NCI-H187 (cell line): ENCODE measurements at regions not wholly inside any gene's neighbourhood (a gene's known extent, or its start where the extent isn't known, plus 50 kb on each side); places are given as distances from the start of the nearest gene placed in this dataset.
"Not testable (repeated sequence)": the region's sequence is repeated elsewhere in the genome, so short reads cannot be mapped to it uniquely, and the experiment has no call there.

Source experiments
- DNase-seq, 2 experiments: peaks; one replicate each; lab custom pipeline; 2025; lab: John Stamatoyannopoulos, UW

DNA sequence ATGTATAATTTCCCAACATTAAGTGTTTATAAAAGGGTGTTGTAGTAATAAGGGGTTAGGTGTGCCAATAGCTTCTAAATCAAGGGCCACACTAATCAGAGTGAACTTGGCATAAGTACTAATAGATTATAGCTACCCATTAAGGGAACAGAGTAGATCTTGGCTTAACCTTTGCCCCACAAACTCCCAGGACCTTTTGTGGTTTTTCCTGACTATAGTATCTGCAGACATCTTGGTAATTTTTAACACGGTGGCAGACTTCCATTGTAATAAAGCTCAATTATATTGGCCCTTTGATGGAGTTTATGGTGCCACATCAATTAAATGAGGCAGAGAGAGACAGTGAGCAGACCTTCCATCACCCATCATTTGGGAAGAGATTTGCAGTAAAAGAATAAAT, 358.5 kb upstream of the HNRNPA3 start:
- no peak for DNase-seq

DNA sequence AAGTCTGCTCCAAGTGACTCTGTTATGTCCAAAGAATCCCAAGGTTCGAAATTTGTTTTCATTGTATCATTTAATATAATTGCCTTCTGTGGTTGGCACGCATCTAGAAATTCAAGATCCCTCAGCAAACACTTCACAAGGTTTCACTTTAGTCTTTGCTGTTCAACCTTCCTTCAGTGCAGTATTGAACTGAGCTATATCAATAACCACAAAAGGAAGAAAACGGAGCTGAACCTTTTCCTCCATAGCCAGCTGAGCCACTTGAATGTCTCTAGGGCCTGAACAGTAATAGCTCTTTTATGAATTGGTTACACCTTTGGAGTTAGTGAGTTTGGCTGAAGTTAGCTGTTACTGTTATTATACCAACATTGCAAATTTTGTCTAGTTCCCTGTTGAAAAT, 357.7 kb upstream of the HNRNPA3 start:
- DNase-seq, result peak in 1 of 2 experiments; percentile 34

DNA sequence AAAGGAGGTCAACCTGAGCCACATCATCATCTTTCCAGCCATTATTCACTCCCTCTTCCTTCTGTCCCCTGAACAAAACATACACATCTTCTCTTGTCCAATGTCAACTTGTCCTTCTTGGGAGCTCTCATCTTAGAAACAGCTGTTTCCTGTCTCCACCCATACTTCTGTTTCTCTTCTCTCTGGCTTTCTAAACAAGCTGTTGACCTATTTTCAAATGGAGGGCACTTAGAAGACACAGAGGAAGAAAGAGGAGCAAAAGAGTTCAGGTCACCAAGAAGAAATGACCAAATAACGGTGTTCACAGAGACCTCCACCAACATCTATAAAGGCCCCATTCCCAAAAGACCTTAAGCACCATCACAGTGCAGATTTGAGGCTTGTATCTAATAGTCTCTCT, 355.9 kb upstream of the HNRNPA3 start:
- no peak for DNase-seq

GRCh38 chr2:176865336-176865735, 347.3 kb upstream of the HNRNPA3 start:
- no peak for DNase-seq

DNA sequence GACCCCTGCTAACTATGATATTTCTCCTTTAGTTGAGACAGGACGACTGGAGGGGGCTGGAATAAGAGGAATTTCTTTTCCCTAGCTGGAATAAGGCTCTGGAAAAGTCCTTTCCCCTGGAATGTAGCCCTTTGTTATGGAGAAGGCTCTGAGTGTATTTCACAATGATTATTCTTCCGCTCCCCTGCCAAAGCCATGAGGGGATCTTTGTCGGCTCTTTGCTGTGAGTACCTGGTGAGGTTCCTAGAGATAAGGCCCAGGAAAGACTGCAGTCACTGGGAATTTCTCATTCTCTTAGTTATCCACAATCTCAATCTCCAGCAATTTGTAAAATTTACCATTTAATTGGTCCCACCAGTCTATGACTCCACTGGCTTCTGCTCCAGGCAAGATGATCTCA, 340.2 kb upstream of the HNRNPA3 start:
- DNase-seq, result no peak

GRCh38 chr2:176873403-176873802, 339.2 kb upstream of the HNRNPA3 start:
- DNase-seq, result no peak

DNA sequence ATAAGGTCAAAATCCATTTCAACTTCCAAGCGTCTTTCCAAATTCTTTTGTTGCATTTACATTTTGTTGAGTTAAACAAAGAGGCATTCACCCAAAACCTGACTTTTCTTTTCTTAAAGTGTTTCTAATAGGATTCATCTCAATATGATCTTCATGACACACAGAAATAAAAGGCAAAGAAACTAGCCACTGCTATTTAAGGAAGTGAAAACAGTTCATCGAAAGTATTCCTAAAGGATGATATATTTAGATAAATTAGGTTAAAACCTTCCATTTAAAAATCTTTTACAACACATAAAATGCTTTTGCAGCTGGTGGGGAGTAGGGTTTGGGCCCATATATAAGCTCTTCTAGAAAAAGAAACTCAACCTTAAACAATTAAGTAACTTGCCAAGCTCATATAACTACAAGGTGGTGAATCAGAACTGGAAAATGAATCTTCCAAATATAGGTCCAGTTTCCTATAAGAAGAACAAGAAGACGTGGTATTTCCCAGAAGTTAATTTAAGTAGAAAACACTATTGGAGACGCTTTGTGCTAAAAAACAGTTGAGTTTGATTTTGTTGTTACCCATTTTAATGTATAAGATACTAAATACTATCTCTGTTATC, 336.0 kb upstream of the HNRNPA3 start:
- DNase-seq, result no peak

GRCh38 chr2:176879426-176879995, 333.1 kb upstream of the HNRNPA3 start:
- no peak for DNase-seq

DNA sequence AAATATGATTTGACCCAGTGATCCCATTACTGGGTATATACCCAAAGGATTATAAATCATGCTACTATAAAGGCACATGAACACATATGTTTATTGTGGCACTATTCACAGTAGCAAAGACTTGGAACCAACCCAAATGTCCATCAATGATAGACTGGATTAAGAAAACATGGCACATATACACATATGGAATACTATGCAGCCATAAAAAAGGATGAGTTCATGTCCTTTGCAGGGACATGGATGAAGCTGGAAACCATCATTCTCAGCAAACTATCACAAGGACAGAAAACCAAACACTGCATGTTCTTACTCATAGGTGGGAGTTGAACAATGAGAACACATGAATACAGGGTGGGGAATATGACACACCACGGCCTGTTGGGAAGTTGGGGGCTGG, 330.5 kb upstream of the HNRNPA3 start:
- not testable (repeated sequence) for DNase-seq

- no peak for DNase-seq
Observed at GRCh38 chr2:176885001-176885643, 327.5 kb upstream of the HNRNPA3 start.

GRCh38 chr2:176885661-176886060, 326.9 kb upstream of the HNRNPA3 start:
- no peak for DNase-seq

GRCh38 chr2:176891105-176891504, 321.5 kb upstream of the HNRNPA3 start:
- no peak for DNase-seq

DNA sequence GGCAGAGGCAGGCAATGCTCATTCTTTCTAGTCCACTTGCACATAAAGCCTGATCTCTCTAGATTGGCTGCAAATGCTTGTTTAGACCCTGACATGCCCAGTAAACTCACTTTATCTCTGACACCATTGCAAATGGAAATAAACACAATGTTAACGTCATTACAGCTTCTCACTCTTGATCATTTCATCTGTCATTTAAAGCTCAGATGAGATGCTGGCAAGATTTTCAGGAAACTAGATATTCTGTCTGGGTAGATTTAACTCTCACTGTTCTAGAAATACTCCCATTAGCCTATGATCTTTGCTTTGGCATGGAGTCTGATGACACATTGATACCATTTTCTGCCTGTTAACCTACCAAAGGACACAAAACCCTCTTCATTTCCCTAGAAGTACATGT, 320.7 kb upstream of the HNRNPA3 start:
- no peak for DNase-seq

DNA sequence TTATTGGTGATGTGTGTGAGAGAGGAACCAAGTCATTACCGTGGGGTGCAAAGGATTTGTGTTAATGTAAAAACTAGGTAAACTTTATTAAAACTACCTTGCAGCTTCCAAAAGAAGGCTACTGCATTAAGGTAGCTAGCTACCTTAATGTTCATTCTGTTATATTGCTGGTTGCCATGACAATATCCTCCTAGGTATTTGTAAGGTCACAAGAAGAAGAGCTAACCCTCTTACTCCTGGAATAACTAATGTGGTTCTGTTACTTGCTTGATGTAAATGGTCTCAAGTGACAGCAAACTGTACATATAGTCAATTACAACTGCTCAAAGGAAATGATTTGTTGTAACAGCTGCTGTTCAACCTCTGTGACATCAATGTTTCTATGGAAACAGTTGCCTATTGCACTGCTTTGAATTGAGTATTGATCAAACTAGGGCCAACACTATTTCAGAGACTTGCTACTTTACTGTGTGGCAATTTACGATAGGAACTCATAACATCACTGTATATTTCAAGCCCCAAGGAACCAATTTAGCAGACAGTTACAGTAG, 319.8 kb upstream of the HNRNPA3 start:
- no peak for DNase-seq

- DNase-seq, result no peak
Observed at GRCh38 chr2:176895158-176895557, 317.4 kb upstream of the HNRNPA3 start.

DNA sequence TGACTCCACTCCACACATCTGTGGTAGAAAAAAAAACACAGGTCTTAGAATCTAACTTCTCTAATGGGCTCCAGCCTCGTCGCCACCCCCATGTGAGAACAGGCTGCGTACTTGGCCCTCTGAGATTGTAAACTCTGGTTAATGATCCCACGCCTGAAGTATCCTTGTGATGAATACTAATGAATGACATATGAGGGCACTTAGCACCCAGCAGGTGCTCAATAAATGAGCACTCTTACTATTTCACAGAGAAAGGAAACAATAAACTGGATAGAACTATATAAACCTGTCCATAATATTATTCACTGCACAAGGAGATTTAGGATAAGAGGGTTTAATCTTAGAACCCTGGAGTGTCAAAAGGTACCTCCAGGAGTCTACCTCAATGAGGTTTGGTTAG, 310.1 kb upstream of the HNRNPA3 start:
- DNase-seq, result no peak

DNA sequence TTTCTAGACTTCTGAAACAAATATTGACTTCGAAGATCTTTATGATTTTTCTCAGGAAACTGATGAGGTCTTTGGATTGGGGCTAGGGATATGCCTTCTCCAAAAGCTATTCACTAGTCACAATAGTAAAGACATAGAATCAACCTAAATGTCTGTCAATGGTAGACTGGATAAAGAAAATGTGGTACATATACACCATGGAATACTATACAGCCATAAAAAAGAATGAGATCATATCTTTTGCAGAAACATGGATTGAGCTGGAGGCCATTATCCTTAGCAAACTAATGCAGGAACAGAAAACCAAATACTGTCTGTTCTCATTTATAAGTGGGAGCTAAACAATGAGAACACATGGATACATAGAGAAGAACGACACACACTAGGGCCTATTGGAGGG, 308.5 kb upstream of the HNRNPA3 start:
- not testable (repeated sequence) for DNase-seq

- DNase-seq, result no peak
Observed at GRCh38 chr2:176907341-176907740, 305.3 kb upstream of the HNRNPA3 start.

DNA sequence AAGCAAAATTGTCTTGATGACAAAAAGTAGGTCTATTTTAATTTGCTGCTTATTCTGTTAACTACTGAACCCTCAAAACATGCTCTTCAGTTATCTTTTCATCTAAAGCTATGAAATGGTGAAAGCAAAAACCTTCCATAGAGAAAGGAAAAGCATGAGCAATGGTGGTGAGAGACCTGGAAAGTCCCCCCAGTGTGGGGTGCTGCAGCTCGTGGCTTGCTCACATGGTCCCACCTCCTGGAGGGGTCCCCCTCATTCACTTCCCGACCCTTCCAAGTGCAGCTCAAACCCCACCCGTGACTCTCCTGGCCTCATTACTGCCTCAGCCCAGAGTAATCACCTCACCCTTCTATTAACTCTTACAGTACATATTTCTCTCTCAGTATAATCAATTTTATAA, 301.8 kb upstream of the HNRNPA3 start:
- no peak for DNase-seq

DNA sequence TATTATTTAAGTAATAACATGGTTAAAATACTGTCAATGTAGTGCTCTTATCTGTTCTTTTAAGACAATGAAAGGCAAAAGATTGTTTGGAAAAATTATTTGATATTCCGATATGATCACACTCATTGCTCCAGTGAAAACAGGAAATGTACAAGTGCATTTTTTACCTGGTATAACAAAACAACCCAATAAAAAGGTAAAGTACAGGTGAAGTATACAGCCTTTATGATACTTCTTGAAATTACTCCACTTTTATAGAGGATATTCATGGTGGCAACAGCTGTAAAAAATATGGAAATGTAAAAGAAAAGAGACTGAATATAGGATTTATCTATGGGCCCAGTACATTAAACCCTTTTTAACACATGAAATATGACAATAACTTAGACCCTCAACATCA, 298.6 kb upstream of the HNRNPA3 start:
- DNase-seq, result no peak

- DNase-seq, result no peak
Observed at GRCh38 chr2:176914371-176914770, 298.2 kb upstream of the HNRNPA3 start.

GRCh38 chr2:176922545-176922944, 290.0 kb upstream of the HNRNPA3 start:
- not testable (repeated sequence) for DNase-seq

GRCh38 chr2:176923205-176923604, 289.4 kb upstream of the HNRNPA3 start:
- DNase-seq, result no peak
